HG03175 (cell line): ENCODE measurements at regions not wholly inside any gene's neighbourhood (a gene's known extent, or its start where the extent isn't known, plus 50 kb on each side); places are given as distances from the start of the nearest gene placed in this dataset.
A peak's percentile ranks its signal among the peaks of the same experiment; 100 is the strongest.

Experiments used
- ATAC-seq: cut with Tn5 transposase; IDR thresholded peaks from one replicate; pipeline ENCODE4 v1.9.1; 2021; ENCODE audit warnings: mild to moderate bottlenecking, moderate library complexity; ENCODE audit not compliant: unreplicated experiment

- ATAC-seq: no peak
Observed at GRCh38 chr10:124288486-124288885, 130.2 kb downstream of the OAT start.

- ATAC-seq: no peak
Observed at GRCh38 chr10:124287791-124288190, 130.9 kb downstream of the OAT start.

GRCh38 chr10:124287071-124287685 lies 131.5 kb downstream of the OAT start:
- ATAC-seq: no peak

- no peak for ATAC-seq
Observed at GRCh38 chr10:124286621-124287020, 132.1 kb downstream of the OAT start.

GRCh38 chr10:124285587-124286527 lies 132.9 kb downstream of the OAT start:
- peak; percentile 72 for ATAC-seq

GRCh38 chr10:124283949-124284250 lies 134.8 kb downstream of the OAT start:
- no peak for ATAC-seq

- no peak for ATAC-seq
Observed at GRCh38 chr10:124283215-124283948, 135.3 kb downstream of the OAT start.

GRCh38 chr10:124282326-124282725 lies 136.4 kb downstream of the OAT start:
- no peak for ATAC-seq

- no peak for ATAC-seq
Observed at GRCh38 chr10:124281666-124282065, 137.1 kb downstream of the OAT start.

- no peak for ATAC-seq
Observed at GRCh38 chr10:124280916-124281315, 137.8 kb downstream of the OAT start.

GRCh38 chr10:124279882-124280281 lies 138.8 kb downstream of the OAT start:
- ATAC-seq: no peak

- no peak for ATAC-seq
Observed at GRCh38 chr10:124279298-124279697, 139.4 kb downstream of the OAT start.

GRCh38 chr10:124278356-124278755 lies 140.4 kb downstream of the OAT start:
- no peak for ATAC-seq

GRCh38 chr10:124273141-124273540 lies 145.6 kb downstream of the OAT start:
- no peak for ATAC-seq

GRCh38 chr10:124271676-124272075 lies 147.0 kb downstream of the OAT start:
- ATAC-seq: no peak

GRCh38 chr10:124270530-124271327 lies 148.0 kb downstream of the OAT start:
- no peak for ATAC-seq

- ATAC-seq: no peak
Observed at GRCh38 chr10:124268976-124269375, 149.7 kb downstream of the OAT start.

- ATAC-seq: no peak
Observed at GRCh38 chr10:124267911-124268549, 150.7 kb downstream of the OAT start.

- no peak for ATAC-seq
Observed at GRCh38 chr10:124267231-124267885, 151.4 kb downstream of the OAT start.
